NCI-H146 (cell line): ENCODE measurements at regions not wholly inside any gene's neighbourhood (a gene's known extent, or its start where the extent isn't known, plus 50 kb on each side); places are given as distances from the start of the nearest gene placed in this dataset.
"Not testable (repeated sequence)": the region's sequence is repeated elsewhere in the genome, so short reads cannot be mapped to it uniquely, and the experiment has no call there.

Experiments used
- DNase-seq: peaks from one replicate; lab custom pipeline; 2025; lab: John Stamatoyannopoulos, UW

GRCh38 chr6:30832864-30833263 is 51.5 kb upstream of the DDR1 start:
- no peak for DNase-seq

DNA sequence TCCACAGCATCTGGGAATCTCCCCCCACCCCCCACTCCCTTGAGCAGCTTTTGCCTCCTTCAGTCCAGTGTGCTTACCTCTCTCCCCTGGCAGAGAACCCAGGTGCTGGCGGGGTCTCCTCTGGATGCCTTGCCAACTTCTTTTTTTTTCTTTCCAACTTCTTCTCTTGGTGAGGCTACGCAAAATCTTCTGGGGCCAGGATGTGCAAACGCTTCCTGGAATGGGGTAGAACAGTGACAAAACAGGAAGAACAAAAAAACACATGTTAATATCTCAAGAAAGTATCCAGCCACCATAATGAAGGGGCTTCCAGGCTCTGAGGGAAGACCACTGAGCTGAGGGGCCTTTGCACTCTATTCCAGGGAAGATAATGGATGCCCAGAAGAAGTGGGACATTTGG is 53.9 kb upstream of the DDR1 start:
- DNase-seq, result no peak

DNA sequence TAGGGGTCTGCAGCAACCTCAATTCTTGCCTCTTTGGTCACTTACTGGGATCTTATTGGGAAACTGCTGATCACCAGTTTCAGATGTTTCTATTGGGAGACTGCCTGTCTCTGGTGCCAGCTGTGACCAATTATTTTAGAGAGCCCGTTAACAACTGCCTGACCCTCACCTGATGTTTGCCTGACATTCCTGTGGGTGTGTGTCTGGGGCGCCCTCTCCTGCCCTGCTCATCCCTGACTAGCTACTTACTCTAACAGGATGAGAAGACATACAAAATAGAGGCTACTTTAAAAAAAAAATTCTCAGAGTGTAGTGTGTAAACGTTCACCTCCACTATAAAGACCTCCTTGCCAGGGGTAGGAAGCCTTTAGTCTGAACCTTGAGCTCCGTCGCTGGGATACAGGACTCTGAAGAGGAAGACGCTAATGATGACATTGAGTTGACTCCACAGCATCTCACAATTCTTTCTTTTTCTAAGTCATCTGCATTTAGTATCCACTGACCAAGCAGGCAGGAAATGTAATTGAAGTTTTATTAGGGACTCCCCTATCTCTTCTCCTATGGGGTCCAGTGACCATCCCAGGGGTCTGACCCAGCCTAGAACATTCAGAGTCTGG is 54.6 kb upstream of the DDR1 start:
- DNase-seq, result no peak

DNA sequence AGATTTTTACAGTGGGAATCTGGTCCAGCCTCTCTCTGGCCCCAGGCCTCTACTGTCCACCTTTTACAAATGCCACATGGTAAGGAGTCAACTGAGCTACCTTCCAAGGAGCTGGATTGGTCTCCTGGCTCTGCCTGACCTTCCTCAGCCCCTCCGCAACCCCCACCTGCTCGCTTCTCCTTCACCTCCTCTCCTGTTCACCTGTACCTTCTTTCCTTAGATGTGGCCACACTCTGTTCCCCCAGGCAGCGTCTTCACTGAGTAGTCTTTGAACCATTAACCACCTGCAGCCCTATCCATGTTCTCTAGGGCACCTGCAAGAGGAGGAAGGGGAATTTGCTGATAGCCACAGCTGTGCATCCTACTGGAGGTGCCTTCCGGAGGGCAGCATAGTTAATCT is 55.3 kb upstream of the DDR1 start:
- DNase-seq, result no peak

DNA sequence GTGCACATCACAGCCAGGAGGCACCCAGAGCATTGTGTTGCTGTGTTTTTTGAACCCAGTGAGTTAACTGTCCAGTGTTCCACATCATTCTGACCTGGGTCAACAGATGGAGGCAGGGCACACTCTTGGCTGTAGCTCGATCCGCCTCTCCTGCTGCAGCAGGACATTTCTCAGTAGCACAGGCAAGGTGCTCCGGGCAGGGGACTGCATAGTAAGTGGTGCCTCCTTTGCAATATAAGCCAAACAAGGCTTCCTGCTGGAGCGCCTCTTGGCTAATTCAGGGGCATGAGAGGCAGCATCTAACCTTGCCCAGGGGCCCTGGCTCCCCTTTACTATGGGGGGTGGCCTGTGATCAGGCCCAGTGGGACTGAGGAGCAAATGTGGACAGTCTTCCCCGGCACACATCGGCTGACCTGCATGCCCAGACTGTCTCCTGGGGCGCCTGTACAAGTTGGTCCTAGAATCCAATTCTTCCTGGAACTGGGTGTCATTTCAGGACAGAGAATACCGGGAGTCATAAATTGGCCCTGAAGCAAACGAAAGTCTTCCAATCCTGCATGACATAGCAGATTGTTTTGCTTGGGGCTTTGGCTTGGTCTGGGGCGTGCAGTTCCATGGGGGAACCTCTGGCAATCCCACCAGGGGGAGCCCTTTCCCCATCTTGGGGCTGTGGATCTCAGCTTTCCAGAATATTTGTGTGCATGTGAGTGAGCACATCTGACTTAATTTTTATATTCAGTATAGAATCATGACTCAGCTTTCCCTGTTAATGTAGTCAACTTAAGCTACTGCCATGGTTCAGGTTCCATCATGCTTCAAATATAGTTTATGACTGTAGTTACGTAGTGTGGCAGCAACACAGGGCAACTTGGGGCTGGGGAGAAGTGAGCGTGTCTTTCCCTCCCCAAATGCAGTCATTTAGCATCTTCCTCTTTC is 56.0 kb upstream of the DDR1 start:
- peak; percentile 62 for DNase-seq

- no peak for DNase-seq
Observed at GRCh38 chr6:30826961-30827342, 57.4 kb upstream of the DDR1 start.

GRCh38 chr6:30824698-30825097 is 59.6 kb upstream of the DDR1 start:
- peak; percentile 64 for DNase-seq

DNA sequence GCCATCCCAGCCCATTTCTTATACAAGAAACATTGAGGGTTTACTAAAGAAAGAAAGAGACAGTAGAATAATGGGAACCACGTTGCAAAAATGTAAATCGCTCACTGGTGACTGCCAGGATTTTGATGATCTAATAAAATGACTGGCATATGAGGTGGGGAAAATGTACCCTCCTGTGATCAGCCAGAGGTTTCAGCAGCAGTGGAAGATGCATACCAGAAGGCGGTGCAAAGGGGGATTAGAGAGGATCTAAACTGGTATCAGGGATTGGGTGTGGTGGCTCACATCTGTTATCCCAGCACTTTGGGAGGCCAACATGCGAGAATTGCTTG is 60.8 kb upstream of the DDR1 start:
- no peak for DNase-seq

- DNase-seq, result peak; percentile 8
Observed at GRCh38 chr6:30821862-30822784, 62.2 kb upstream of the DDR1 start.

DNA sequence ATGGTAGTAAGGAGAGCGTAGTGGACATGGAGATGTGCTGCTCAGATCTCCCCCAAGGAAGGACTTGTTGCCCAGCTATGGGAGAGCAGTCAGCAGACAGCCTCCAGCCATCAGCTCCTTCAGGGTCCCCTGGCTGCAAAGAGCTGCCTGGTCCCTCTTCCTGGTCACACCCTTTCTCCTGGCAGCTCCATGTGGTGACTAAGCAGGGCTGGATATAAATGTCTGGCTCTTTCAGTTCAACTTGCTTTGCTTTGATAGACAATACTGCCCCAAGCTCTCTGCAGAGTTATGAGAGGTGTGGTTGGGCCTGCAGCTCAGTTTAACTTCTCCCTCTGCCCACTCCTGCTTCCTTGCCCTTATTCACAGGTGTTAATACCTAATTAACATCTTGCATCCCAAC is 64.1 kb upstream of the DDR1 start:
- DNase-seq, result no peak

GRCh38 chr6:30819297-30819917 is 64.9 kb upstream of the DDR1 start:
- DNase-seq, result no peak

DNA sequence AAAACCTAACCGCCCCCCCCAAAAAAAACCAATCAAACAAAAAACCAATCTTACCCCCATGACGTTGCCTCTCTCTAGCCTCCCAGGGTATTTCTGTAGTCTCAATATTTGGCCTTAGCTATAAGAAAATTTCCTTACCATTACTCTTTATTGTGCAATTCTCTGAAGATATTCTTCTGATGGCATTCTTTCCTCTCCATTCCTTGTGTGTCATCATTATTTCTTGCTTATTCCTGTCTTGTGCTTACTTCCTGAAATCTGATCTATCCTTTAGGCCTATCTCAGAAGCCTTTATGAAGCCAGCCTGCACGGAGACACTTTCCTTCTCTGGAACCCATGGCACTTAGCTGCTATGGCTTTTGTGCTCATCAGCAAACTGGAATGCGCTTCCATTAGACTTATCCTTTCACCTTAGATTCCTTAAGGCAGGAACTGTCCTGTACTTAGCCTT is 65.9 kb upstream of the DDR1 start:
- no peak for DNase-seq

DNA sequence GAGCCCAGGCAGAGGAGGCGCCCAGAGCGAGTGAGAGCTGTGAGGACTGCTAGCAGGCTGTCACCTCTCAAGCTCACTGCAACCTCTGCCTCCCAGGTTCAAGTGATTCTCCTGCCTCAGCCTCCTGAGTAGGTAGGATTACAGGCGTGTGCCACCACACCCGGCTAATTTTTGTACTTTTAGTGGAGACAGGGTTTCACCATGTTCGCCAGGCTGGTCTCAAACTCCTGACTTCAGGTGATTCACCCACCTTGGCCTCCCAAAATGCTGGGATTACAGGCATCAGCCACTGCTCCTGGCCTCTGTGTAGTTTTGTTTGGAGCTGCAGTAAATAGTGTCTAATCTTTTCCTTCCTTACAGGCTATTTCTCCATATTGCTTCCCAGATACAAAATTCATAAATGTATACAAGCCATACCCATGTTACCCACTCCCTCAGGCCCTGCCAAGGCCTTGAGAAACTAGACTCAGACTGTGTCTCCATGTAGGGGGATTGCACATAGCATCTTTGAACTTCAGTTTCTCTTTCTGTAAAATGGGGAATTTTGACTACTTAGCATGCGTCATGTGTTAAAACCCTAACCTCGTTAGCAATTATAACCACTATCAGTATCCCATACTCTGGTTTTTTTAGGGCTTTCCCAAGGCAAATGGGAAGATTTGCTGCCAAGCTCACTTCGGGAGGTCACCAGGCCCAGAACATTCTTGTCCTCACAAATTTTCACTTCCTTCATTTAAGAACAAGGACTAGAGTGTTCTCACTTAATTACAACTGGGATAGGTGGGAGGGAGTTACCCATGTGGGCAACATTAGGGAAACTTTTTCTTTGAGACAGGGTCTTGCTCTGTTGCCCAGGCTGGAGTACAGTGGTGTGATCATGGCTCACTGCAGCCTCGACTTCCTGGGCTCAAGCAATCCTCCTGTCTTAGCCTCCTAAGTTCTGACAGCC is 67.3 kb upstream of the DDR1 start:
- no peak for DNase-seq

- not testable (repeated sequence) for DNase-seq
Observed at GRCh38 chr6:30816296-30816695, 68.0 kb upstream of the DDR1 start.

DNA sequence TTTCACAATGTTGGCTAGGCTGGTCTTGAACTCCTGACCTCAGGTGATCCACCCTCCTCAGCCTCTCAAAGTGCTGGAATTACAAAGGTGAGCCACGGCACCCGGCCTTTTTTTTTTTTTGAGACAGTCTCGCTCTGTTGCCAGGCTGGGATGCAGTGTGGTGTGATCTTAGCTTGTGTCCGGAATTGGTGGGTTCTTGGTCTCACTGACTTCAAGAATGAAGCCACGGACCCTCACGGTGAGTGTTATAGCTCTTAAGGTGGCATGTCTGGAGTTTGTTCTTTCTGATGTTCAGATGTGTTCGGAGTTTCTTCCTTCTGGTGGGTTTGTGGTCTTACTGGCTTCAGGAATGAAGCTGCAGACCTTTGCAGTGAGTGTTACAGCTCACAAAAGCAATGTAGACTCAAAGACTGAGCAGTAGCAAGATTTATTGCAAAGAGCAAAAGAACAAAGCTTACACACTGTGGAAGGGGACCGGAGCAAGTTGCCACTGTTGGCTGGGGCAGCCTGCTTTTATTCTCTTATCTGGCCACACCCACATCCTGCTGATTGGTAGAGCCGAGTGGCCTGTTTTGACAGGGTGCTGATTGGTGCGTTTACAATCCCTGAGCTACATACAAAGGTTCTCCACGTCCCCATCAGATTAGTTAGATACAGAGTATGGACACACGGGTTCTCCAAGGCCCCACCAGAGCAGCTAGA is 69.1 kb upstream of the DDR1 start:
- DNase-seq, result not testable (repeated sequence)

- no peak for DNase-seq
Observed at GRCh38 chr6:30814146-30815040, 69.9 kb upstream of the DDR1 start.

DNA sequence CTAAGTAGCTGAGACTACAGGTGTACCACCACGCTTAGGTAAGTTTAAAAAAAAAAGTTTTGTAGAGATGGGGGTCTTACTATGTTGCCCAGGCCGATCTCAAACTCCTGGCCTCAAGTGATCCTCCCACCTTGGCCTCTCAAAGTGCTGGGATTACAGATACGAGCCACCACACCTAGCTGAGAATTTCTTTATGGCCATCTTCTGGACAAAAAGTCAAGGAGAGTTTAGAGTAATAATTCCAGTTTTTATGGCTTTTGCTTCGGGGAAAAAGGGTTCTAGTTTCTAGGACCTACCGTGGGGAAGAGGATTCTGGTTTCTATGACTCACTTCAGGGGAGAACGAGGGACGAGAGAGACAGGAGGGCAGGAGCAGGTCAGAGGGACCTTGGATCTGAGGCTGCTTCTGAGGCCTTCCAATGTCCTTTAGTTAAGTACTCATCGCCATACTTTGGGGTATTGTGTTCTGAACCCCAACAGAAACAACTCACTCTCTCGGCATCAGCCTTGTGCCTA is 69.3 kb upstream of the IER3 start:
- DNase-seq, result no peak

DNA sequence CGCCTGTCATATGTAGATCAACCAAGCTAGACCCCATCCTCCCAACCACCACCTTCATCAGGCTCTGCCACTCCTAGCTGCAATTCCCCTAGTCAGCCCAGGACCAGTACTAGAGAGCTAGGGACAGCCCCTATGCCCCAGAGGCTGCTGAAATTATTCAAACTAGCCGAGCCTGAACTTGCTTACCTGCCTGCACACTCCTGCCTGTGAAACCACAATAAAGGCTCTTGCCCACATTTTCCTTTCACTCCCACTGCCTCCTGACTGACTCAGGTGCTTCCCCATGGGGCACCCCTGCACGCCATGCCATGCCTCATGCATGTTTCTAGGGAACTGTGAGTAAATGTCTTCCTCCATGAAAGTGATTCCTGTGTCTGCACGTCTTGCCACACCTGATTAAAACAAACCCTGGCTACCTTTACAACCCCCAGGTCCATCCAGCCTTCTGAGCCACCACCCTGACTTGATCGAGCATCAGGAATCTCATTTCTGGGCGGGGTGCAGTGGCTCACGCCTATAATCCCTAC is 66.5 kb upstream of the IER3 start:
- DNase-seq, result no peak

GRCh38 chr6:30807566-30807965 is 63.2 kb upstream of the IER3 start:
- DNase-seq, result not testable (repeated sequence)
